Psoas muscle (tissue), 7 donors: ENCODE measurements at regions not wholly inside any gene's neighbourhood (a gene's known extent, or its start where the extent isn't known, plus 50 kb on each side); places are given as distances from the start of the nearest gene placed in this dataset.

Experiments
- ATAC-seq, 4 donors: fragments of 200-7000 bp; cut with Tn5 transposase; one replicate each; pipeline ENCODE4 v1.9.1; 2020; ENCODE audit warnings: moderate library complexity in 3 of 4, mild to moderate bottlenecking in 2 of 4
- DNase-seq, 2 donors: peaks; one replicate each; pipeline ENCODE4 v3.0.0-alpha.2; 2020
- H3K27ac ChIP-seq: fragments of 200-600 bp; one replicate; pipeline ENCODE4 v1.8.0; 2022
- H3K27me3 ChIP-seq, 3 donors: fragments of 200-600 bp in 1 of 3; one replicate each; pipeline versions ENCODE4 v1.6.1 to v1.8.0; 2013 to 2022; ENCODE audit warnings: low read length in 2 of 3, mild to moderate bottlenecking in 2 of 3, moderate library complexity in 1 of 3; ENCODE audit not compliant: insufficient read depth in 3 of 3
- H3K36me3 ChIP-seq, 2 donors: fragments of 200-600 bp in 1 of 2; one replicate each; pipeline versions ENCODE4 v1.6.1 to v1.8.0; 2013 to 2022; ENCODE audit warnings: low read depth in 1 of 2, mild to moderate bottlenecking in 1 of 2, moderate library complexity in 1 of 2; ENCODE audit not compliant: insufficient read depth in 1 of 2
- H3K4me1 ChIP-seq: fragments of 200-600 bp; one replicate; pipeline ENCODE4 v1.8.0; 2022
- H3K4me3 ChIP-seq: fragments of 200-600 bp; one replicate; pipeline ENCODE4 v1.8.0; 2022; ENCODE audit warnings: mild to moderate bottlenecking
- H3K9me3 ChIP-seq: fragments of 200-600 bp; one replicate; pipeline ENCODE4 v1.8.0; 2022
- CTCF ChIP-seq: fragments of 200-600 bp; IDR thresholded peaks from one replicate; pipeline ENCODE4 v1.8.0; 2022; ENCODE audit warnings: antibody characterized with exemption
- WGBS, 3 donors: extraction: QIAGEN DNeasy Blood & Tissue Kit; methylation state at CpG; one replicate each; pipeline versions ENCODE4 v1.1.6 to v1.1.7; 2013; 5-methylcytosine and 5-hydroxymethylcytosine counted together
- intact Hi-C, 2 donors: fragments of 100-400 bp; cut with DNase I; formaldehyde crosslinking; loops; one replicate each; pipeline versions ENCODE4 v1.11.0 to v1.14.2; 2022
- donor health status: healthy with polysubstance abuse.
- donor health status: DM: no; HTN: no; CAD: no; lungs with moderate emphysema.
- donor health status: Bipolar disorder and iron deficiency.
- donor health status: healthy.
- donor health status: DM: yes; HTN: yes; CAD: no.
- donor health status: DM: no; HTN: no; CAD: no.
- donor health status: DM: yes; HTN: yes; CAD: no.

DNA sequence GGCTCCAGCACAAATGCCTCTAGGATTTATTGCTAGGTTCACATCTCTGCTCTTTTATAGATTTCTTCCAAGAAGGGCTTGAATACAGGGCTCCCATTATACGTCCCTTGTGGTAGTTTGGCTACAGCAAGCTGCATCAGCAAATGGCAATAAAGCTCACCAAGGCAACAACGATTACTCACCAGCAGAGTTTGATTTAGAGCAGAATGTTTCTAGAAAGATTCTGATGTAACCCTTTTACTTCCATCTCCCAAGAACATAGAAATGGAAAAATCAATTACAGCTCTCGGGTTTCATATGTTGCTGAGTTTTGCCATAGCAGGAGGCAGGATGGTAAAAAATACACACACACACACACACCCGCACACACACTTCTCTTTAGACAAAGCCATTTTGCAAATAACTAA lies 124.2 kb upstream of the TNPO1 start:
- WGBS, 3 donors: 61 to 71% (median 63%) methylated on average over 4 of the region's 4 CpGs
- DNase-seq (no peak), ATAC-seq (no peak)
- Histone ChIP-seq H3K4me1 (no peaks in the 10 kb centered on the region), H3K27ac (no peak overlapping the region), H3K4me3 (no peak overlapping the region), H3K36me3 (no peaks in the 10 kb centered on the region), H3K9me3 (no peaks in the 10 kb centered on the region), H3K27me3 (peaks cover 0 to 2% (median 0%) of the 10 kb centered on the region in 3 donors)
- no peak for TF ChIP-seq CTCF
- intact Hi-C loops: no loop called here

DNA sequence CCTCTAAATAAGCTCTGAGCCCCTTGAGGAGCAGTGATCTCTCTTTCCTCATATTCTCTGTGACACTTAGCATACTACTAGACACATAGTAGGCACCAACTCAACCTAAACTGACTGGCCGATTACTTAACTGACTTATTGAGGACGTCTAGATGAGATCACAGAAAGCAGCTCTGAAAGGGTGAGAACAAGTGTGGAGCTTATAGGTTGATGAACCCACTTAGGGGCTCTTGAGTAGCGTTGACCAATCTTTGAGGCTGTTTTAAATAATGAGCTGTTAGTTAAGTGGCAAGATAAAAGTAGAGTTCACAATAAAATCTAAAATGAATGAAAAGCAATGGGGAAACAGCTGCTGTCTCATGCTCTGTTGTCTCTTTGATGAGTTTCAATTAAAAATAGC lies 124.7 kb upstream of the TNPO1 start:
- peaks cover 0 to 2% (median 0%) of the 10 kb centered on the region in 3 donors for H3K27me3 ChIP-seq
- H3K27ac ChIP-seq: no peak overlapping the region
- ATAC-seq (no peak), DNase-seq (no peak)
- no peaks in the 10 kb centered on the region for H3K9me3 ChIP-seq
- no peak for TF ChIP-seq CTCF
- no peaks in the 10 kb centered on the region for H3K36me3 ChIP-seq
- 78 to 81% (median 80%) methylated on average over 3 of the region's 3 CpGs for WGBS, 3 donors
- no peaks in the 10 kb centered on the region for H3K4me1 ChIP-seq
- H3K4me3 ChIP-seq: no peak overlapping the region
- intact Hi-C loops: no loop called here

DNA sequence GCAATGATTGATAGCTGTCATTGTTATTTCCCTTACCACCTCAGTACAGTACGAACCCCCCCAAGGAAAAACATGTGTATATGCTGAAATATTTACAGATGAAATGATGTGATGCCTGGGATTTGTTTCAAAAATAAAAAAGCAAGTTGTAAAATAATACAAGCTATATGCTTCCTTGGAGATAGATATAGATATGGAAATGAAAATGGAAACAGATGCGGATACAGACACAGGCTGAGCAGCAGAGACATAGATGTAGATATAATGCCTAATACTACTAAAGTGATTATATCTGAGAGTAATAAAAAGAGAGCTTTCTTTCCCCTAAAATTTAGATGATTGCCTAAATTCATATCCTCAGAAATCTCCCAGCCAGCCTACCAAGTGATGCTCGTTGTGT lies 127.5 kb upstream of the TNPO1 start:
- intact Hi-C loops: loop anchor here in 1 of 2 donors (10.0 kb wide), 1 partner anchor 496 kb away; no protein-coding TSS in a partner anchor
- WGBS, 3 donors: 95 to 98% (median 95%) methylated on average over 3 of the region's 3 CpGs
- DNase-seq: no peak
- Histone ChIP-seq H3K36me3 (no peaks in the 10 kb centered on the region), H3K4me3 (no peak overlapping the region), H3K27ac (no peak overlapping the region), H3K9me3 (no peaks in the 10 kb centered on the region), H3K4me1 (no peaks in the 10 kb centered on the region), H3K27me3 (peaks cover 0 to 2% (median 0%) of the 10 kb centered on the region in 3 donors)
- no peak for ATAC-seq
- TF ChIP-seq CTCF: no peak

DNA sequence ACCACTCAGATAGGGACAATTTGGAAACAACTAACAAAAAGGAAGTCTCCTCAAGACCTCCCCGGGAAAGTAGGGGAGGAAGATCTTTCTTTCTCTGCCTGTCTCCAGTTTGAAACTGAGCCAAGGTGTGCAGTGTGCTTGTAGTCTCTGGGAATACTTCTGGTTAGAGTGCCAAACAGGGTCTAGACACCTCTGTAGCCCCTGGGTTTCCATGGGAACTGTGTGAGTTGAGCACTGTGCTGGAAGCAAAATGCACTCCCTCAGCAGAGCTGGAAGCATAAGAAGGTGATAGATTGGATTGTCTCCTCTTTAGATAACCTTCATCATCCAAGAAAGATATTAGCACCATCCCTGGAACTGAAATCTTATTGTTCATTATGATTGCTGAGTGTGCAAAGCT lies 129.2 kb upstream of the TNPO1 start:
- H3K27me3 ChIP-seq: peaks cover 0 to 2% (median 0%) of the 10 kb centered on the region in 3 donors
- intact Hi-C loops: loop anchor here in 1 of 2 donors (10.0 kb wide), 1 partner anchor 498 kb away; no protein-coding TSS in a partner anchor
- peaks cover 6% of the 10 kb centered on the region for H3K9me3 ChIP-seq
- no peak for TF ChIP-seq CTCF
- no peaks in the 10 kb centered on the region for H3K4me1 ChIP-seq
- no peak overlapping the region for H3K4me3 ChIP-seq
- 52 to 75% (median 55%) methylated on average over 1 of the region's 1 CpG for WGBS, 3 donors
- no peak for DNase-seq
- no peaks in the 10 kb centered on the region for H3K36me3 ChIP-seq
- H3K27ac ChIP-seq: no peak overlapping the region
- no peak for ATAC-seq

DNA sequence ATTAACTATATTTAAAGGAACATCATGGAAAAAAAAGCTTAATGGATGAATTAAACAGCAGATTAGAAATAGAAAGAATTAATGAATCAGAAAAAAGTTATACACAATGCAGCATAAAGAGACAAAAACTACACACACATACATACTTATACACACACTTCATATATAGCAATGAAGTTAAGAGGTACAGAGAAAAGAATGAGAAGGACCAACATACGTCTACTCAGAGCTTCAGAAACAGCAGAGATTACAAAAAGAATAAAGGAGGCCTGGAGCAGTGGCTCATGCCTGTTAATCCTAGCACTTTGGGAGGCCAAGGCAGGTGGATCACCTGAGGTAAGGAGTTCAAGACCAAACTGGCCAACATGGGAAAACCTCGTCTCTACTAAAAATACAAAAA lies 133.9 kb upstream of the TNPO1 start:
- no peak for ATAC-seq
- WGBS, 3 donors: 94 to 98% (median 98%) methylated on average over 2 of the region's 2 CpGs
- no peak for TF ChIP-seq CTCF
- Histone ChIP-seq H3K9me3 (peaks cover 6% of the 10 kb centered on the region), H3K4me1 (no peaks in the 10 kb centered on the region), H3K4me3 (no peak overlapping the region), H3K27me3 (no peaks in the 10 kb centered on the region), H3K36me3 (no peaks in the 10 kb centered on the region), H3K27ac (no peak overlapping the region)
- intact Hi-C loops: loop anchor here in 1 of 2 donors (10.0 kb wide), 1 partner anchor 502 kb away; no protein-coding TSS in a partner anchor
- no peak for DNase-seq
